ENCODE measurements at regions not wholly inside any gene's neighbourhood (a gene's known extent, or its start where the extent isn't known, plus 50 kb on each side); places are given as distances from the start of the nearest gene placed in this dataset.

DNA sequence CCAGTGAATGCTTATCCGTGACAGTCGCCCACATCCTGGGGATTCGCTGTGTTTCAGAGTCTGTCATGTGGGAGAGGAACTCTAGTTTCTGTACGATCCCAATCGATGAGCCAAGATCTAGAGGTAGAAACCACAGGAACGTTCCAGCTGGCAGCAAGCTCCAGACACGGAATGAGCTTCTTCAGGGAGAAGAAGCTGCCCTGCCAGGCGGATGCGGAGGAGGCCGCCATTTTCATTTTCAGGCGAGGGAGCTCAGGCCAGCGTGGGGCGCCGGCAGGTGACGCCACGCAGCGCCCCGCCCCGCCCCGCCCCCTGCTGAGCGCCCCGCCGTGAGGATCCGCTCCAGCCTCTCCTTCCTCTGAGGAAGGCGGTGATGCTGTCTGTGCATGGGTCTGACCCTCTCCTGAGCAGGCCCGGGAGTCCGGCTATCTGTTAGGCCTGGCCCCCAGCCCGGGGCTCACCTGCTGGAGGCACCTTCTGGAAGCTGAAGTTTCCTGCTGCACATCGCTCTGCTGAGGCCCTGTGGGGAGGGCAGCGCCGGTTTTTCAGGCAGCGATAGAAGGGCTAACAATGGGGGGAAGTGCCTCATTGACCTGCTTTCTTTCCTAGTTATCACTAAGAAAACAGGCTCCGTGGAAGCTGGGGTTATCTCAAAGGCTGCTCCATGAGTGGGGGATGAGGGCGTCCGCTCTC lies 147.5 kb downstream of the ERMARD start:
- DNase-seq: no peak

DNA sequence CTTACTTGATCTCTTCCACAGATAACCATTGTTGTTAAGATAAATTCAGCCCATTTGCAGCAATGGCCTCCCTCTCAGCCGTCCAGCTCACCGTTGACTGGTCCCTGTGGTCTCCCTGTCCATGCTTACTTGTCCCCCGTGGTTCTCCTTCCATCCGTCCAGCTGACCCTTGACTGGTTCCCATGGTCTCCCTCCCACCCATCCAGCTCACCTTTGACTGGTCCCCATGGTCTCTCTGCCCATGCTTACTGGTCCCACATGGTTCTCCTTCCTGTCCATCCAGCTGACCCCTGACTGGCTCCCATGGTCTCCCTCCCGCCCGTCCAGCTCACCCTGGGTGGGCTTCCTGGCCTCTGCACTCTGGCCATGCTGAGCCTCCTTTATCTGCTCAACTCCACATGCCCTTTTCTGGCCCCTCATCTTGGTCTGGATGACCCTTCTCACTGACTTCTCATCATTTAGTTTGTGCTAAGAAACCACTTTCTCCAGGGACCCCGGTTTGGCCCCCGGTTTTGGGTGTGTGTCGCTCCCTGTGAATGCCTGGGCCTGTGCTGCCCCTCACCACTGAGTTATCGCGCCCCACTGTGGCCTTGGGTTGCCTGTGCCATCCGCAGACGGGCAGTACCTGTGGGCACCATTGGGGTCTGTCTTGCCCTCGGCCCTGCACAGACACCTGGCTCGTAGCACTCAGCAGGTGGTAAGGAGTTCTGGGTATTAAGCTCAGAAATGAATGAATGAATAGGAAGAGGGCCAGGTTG lies 146.4 kb downstream of the ERMARD start:
- DNase-seq: no peak

DNA sequence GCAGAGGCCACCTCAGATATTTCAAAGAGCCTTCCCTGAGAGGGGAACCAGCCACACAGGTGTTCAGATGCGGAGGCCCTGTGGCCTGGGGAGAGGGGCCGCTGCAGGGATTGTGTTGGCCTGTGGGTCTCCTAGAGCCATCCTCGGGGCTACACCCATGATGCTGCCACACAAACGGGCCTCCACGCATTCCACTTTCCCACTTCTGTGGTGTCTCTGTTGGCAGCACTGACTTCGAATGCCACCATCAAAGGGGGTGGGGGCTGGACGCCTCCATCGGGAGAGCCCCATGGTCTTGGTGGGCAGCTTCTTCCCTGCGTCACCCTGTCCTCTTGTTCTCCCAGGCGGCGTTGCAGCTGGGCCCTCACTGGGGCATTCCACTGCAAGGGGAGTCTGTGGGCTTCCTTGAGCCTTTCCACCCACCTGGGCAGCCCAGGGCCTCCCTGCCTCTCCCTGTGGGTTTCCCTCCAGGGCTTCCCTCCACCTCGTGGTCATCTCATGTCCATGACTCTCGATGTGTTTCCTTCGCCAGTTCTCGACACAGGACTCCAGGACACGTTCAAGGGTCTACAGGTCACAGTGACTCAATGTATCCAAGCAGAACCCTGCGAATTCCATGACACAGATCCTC lies 145.5 kb downstream of the ERMARD start:
- DNase-seq: no peak

DNA sequence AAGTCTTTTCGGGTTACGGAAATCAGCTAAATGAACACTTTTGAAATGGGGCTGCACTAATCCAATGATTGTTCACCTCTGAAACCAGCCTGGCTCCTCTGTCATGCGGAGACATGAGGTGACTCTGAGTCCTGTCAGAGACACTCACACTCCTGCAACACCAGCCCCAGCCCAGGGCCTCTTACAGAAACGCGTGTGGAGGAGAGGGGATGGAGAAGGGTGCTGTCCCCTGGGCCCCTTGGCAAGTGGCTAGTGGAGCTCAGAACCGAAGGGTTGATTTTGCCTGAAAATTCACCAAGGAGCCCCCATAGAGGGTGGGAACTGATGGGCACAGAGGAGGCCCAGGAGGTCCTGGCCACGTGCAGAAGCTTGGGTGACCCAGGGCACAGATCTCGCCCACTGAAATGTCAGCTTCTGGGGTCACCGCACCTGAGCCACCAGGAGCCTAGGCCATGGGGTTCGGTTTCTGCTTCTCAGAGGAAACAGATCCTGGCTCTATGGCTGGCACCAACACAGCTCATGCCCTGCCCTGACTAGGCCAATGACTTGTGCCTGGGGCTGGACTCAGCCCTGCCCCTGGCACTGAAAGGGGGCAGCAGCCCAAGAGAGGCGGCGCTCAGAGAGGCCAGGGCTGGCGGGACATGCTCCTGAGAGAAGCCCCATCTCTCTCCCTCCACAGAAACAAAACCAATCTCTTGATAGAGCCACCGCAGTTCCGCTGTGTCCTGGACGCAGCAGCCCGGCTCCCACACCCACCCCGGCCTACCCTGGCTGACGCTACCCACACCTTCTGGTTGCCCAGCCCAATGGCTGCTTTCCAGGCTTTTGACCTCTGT lies 144.7 kb downstream of the ERMARD start:
- DNase-seq: no peak

DNA sequence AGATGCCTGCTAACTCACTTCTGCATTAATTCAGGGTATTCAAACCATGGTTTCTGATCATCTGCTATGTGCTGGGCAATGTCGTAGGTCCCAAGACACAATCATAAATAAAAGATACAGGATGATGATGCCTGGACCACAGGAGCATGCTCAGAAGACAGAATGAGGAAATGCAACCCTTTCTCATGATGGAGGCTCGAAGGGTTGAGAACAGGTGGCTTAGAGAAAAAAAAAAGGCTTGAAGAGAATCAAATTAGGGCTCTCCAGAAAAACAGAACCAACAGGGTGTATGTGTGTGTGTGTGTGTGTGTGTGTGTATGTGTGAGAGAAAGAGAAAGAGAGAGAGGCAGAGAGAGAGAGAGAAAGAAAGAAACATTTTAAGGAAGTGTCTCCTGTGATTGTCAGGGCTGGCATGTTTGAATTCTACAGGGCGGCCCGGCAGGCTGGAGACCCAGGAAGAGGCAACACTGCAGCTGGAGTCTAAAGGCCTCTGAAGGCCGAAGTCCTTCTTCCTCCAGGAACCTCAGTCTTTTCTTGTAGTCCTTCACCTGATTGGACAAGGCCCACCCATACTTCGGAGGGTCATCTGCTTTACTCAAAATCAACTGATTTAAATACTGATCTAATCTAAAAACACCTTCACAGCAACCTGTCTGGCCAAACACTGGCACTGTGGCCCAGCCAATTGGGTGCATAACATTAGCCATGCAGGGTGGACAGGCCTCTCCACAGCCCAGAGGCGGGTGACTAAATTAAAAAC lies 143.8 kb downstream of the ERMARD start:
- no peak for DNase-seq

DNA sequence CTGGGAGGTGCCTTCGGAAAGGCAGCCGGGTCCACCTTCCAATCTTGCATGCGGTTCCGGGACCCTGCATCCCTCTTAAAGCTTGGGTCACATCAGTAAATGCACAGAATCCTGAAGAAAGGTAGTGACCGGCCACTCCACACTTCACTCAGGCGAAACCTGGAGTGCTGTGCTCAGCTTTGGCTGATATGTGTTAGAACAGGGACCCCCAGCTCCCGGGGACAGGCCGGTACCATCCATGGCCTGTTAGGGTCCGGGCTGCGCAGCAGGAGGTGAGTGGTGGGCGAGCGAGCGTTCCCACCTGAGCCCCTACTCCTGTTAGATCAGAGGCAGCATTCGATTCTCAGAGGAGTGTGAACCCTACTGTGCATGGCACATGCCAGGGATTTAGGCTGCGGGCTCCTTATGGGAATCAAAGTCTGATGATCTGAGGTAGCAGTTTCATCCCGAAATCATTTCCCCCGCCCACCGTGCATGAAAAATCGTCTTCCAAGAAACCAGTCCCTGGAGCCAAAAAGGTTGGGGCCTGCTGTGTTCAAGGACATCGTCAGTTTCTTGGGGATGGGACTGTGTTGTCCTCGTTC lies 143.0 kb downstream of the ERMARD start:
- no peak for DNase-seq

DNA sequence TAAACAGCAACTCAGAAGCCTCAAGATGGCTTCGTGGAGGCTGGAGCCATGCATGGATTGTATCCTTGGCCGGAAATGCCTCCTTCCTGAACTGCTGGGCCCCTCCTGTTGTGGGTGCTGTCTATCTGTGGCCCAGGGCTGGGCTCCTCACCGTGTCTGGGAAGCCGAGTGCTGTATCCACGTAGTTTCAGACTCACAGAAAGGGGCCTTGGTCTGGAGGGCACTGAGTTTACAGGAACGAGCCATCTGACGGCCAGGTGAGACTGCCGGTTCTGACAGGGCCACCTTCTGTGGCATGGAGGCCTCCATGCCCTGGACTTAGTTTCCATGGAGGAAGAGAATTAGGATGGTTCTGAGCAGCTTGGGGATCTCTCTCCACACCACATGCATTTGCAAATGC lies 142.2 kb downstream of the ERMARD start:
- no peak for DNase-seq

DNA sequence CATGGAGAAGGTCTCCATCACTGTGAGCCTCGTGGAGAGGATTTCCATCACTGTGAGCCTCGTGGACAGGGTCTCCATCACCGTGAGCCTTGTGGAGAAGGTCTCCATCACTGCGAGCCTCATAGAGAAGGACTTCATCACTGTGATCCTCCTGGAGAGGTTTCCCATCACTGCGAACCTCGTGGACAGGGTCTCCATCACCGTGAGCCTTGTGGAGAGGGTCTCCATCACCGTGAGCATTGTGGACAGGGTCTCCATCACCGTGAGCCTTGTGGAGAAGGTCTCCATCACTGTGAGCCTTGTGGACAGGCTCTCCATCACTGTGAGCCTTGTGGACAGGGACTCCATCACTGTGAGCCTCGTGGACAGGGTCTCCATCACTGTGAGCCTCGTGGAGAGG lies 140.4 kb downstream of the ERMARD start:
- DNase-seq: no peak

DNA sequence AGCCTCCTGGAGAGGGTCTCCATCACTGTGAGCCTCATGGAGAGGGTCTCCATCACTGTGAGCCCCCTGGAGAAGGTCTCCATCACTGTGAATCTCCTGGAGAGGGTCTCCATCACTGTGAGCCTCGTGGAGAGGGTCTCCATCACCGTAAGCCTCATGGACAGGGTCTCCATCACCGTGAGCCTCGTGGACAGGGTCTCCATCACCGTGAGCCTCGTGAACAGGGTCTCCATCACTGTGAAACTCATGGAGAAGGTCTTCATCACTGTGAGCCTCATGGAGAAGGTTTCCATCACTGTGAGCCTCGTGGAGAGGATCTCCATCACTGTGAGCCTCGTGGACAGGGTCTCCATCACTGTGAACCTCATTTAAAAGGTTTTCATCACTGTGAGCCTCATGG lies 140.0 kb downstream of the ERMARD start:
- DNase-seq: no peak

DNA sequence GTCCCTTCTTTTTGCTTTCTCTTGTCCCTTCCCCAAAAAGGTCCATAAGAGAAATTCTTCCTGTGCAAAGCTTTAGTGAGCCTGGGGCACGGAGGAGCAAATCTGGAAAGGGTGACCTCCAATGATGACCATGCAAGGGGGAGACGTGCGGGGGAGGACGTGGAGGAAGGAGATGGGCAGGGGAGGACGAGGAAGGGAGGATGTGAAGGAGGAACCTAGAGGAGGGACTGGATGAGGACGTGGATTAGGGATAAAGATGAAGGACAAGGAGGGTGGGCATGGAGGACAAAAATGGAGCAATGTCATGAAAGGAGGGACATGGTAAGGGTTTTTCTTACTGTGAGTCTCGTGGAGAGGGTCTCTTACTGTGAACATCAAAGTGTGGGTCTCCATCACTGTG lies 139.5 kb downstream of the ERMARD start:
- DNase-seq: no peak

DNA sequence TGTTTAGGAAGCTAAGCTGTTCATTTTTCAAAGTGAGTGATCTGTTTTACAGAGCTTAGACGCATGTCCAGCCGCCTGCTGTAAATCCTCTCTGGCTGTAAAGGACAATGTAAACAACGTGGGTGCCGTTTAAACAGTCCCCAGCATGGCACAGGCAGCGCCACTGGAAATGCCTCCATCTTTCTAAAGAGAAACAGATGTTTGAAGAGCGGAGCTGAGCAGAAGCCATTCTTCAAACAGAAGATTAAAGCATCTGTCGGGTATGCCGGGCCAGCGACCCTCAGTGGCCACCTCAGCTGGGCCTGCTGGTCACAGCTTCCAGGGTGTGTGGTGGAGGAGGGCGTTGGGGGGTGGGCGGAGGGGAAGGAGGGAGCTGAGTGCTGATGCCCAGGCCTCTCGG lies 138.6 kb downstream of the ERMARD start:
- DNase-seq: no peak

DNA sequence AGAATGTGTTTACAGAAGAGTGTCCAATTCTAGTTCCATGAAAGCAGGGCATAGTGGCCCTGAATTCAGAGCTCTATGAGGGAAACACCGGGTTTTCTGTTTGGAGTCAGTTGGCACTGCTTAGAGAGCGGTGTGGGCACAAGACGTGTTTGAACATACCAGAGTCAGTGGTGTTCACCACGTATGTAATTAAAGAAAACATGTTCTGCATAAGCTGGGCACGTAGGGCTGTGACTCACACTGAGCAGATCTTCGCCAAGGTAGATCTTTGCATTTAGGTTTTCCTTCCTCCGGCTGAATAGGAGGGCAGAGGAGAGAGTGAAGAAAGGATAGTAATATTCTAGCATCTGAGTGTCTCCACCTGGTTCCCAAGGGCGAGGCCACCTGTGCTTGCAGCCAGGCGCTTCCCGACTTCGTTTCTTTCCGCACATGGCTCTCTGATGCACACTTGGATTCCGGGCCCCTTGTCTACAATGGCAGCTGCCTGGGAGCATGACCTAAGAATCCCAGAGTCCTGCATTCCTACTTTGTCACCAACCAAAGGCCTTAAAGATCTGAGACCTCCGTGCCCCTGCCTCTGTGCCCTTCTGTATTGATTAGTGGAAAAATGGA lies 136.2 kb downstream of the ERMARD start:
- DNase-seq: no peak

DNA sequence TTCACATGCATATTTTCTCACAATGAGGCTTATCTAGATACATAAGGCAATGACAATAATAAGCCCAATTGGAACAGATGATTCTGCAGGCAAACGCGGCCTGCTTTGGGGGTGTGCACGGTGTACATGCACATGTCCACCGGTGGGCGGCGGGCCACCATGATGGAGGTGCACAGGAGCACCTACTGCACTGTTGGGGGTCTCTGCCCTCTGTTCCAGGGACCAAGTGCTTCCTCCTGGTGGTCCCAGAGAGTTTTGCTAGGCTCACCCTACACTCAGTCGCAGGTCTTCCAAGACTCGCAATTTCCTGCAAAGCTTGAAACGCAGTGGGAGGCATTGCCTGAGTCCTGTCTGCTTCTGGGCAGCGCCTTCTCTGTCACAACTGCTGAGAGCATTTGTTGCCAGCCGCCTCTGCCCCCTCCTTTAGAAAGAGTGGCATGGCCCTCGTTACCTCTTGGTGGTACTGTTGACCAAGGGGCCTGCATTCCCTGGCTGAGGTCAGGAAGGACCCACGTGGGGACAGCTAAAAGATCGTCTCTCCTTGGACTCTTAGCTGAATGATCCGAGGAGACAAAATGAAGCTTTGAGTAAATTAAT lies 135.3 kb downstream of the ERMARD start:
- no peak for DNase-seq

DNA sequence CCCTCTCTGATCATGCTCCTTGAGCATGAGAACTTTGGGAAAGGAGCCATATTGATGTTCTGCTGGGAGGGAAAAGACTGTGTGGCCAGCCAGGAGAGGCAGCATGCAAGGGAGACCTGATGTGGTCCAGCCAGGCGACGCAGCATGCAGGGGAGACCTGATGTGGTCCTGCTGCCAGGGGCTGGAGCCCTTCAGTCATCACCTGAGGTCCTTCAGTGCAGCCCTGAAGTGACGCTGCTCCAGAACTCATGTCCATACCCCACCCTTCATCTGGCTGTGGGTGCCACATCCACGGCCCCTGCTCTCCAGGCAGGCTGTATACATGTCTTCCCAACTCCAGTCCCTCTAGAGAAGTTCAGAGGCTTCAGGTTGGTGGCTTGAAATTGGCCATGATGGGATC lies 134.4 kb downstream of the ERMARD start:
- DNase-seq: no peak

DNA sequence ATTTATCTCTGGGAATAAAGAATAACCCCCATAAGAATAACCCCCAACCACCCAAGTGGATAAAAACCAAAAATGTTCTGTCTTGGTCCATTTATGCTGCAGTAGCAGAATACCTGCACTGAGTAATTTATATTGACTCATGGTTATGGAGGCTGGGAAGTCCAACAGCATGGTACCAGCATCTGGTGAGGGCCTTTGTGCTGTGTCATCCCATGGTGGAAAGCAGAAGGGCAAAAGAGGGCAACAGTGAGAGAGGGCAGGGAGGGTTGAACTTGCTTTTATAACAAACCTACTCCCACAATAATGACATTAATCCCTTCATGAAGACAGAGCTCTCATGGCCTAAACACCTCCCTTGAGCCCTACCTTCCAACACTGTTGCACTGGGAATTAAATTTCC lies 133.7 kb downstream of the ERMARD start:
- DNase-seq: no peak

DNA sequence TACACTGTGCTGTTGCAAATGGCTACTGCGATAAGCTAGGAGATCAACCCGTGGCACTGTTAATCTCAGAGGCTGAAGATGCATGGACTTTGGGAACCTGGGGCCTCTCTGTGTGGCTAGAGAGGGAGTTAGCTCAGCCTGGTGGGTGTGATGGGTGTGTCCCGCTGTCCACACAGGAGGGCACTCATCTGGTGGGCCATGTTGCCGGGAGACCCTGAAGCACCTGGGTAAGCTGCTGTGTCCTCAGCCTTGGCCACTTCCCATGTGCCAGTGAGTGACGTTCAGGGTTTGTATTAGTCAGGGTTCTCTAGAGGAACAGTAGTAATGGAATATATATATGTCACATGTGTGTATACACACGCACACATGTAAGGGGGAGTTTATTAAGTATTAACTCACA lies 132.7 kb downstream of the ERMARD start:
- DNase-seq: no peak

DNA sequence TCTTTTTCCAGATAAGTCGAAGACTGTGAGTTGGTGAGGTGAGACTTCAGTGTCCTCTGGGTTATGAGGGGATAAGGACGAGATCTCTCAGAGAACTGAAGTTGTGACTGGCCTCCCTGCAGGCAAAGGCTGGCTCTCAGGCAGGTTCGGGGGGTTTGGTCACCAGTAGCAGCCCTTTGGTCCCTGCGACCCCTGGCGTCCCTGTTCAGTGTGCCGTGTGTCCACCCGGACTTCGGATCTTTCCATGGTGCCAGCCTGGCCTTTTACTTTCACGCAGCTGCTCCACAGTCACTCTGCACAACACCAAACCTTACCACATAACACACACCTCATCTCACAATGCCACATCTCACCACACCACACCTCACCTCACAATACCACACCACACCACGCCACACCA lies 131.9 kb downstream of the ERMARD start:
- DNase-seq: no peak

DNA sequence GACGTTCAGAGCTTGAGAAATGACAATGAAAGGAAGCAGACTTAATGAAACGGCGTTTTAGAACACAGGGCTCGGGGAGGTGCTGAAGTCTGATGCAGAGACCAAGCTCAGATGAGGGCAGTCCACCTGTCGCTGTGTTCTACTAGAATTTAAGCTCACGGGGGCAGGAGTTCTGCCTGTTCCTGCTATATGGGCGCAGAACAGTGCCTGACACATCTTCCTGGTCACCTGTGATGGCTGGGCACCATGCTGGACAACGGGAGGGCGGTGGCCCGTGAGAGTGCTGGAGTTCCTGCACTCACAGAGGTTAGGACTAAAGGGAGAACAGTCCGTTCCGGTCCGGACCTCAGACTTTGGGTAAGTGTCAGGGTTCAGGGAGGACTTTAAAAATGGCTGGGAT lies 130.6 kb downstream of the ERMARD start:
- no peak for DNase-seq

DNA sequence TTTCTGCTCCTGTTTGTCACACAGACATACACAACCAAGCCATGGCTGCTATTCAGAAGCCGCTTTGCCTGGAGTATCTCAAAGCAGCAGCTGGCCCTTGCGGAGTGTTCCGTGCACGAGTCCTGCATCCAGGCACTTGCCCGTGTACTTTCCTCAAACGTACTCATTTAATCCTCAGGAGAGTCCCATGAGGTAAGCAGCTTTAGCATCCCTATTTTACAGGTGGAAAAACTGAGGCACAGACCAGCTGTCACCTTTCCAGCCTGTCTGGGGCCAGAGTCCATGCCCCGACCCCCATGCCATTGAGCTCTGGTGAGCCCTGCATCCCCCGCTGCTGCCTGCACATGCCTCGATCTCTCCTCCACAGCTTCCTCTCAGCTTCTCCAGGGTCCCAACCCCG lies 130.0 kb downstream of the ERMARD start:
- no peak for DNase-seq

DNA sequence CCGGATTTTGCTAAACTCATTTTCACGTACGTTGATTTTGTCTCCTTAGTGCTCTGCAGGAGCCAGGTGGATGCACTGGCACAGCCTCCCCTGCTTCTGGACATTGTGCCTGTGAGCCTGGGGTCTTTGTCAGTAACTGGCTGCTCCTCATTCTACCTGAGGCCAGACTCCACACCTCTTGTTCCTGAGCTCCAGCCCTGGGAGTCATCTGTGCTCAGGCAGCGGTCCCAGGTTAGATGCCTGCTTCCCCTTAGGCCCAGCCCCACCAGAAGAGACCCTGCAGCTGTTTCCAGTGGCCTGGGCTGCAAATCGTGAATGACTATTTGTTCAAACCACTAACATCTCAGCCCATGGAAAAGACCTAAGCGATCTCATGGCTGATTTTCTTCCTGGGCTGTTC lies 129.1 kb downstream of the ERMARD start:
- DNase-seq: no peak

DNA sequence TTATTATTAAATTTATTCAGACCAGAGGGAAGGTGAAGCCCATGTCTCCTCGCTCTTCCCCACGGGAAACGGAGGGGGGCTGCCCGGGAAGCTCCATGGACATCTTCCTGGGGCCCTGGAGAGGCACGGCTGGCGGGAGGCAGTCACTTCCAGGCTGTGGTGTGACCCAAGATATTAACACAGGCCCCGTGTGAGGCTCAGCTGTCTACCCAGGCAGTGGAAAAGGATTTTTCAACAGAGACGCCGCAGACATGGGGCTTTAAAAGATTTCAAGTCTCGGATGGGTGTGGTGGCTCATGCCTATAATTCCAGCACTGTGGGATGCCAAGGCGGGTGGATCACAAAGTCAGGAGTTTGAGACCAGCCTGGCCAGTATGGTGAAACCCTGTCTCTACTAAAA lies 117.9 kb downstream of the ERMARD start:
- DNase-seq: no peak

Data from stimulated activated CD4-positive, alpha-beta T cell treated with anti-CD3 and anti-CD28 coated beads, Interleukin-4, amount 100 ng/mL, for 4 hours (primary cell).